ENCODE measurements at regions not wholly inside any gene's neighbourhood (a gene's known extent, or its start where the extent isn't known, plus 50 kb on each side); places are given as distances from the start of the nearest gene placed in this dataset.

DNA sequence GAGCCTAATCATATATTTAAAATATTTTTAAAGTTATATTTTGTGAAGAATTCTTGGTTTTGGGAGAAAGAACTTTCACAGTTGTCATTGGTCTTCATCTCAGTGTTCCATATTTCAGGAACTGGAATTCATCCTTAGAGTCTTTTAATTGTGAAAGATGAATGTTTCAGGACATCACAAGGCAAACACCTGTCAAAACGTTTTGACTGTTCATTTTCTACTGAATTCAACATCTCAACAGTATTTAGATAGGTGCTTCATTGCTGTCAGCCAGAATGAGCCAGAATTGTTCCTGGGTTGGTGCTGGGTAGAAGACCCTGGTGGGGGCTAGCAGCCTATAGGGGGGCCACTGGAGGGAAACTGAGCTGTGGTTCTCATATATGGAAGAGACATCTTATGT is 255.1 kb upstream of the CXCR4 start:
- DNase-seq (ENCODE audit: low spot score) = no peak

DNA sequence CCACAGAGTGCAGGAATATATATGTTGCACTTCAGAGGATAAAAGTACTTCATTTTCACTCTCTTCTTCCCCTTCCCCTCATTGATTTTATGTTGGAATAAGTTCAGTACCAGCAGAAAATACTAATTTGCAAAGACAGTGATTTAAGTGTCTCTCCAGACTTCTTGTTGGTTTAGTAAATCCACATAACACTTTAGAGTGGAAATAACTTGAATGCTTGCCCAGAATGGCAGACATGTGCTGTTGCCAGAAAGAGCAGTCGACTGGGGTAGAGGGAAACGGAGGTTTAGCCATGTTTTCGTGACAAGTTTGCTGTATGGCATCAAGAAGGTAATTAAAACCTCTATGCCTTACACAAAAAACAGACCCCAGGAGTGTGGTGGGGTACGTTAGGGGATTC is 246.0 kb upstream of the CXCR4 start:
- DNase-seq (ENCODE audit: low spot score) = no peak

DNA sequence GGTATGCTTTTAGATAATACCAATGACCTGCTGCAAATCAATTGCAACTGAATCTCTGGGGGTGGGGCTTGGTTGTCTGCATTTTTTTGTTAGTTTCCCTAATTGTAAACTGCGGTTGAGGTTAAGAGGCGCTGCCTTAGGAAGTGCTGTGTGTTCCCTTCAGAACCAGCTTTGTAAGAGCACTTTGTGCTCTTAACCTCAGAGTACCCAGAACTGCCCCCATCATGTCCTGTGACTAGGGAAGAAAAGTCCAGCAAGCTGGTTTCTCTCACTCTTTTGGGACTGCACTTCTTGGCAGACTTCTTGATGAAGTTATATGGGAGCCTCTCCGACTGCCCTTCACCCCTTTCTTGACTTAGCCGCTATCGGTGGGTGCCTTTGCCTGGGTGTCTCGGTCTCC is 245.5 kb upstream of the CXCR4 start:
- DNase-seq (ENCODE audit: low spot score) = no peak

DNA sequence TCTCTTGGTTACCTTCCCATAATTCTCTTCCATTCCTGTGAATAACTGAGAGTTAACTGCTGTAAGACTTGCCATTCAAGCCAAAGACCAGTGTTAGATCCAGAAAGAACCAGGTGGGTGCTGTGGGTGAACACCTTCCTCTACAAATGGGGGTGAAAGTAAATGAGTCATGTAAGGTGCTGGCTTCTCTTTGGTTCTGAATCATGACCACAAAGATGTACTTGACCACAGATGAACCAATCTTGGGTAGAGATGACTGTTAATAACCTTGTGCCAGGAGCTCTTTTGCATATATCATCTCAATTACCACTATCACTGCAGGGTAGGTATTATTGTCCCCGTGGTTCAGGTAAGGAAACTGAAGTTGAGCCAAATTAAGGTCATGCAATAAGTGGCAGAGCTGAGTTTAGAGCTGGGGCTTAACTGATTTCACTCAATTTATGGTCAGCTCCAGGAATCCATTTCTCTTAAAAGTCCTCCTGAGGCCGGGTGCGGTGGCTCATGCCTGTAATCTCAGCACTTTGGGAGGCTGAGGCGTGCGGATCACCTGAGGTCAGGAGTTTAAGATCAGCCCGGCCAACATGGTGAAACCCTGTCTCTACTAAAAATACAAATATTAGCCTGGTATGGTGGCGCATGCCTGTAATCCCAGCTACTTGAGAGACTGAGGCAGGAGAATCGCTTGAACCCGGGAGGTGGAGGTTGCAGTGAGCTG is 244.9 kb upstream of the CXCR4 start:
- no peak for DNase-seq (ENCODE audit: low spot score)

DNA sequence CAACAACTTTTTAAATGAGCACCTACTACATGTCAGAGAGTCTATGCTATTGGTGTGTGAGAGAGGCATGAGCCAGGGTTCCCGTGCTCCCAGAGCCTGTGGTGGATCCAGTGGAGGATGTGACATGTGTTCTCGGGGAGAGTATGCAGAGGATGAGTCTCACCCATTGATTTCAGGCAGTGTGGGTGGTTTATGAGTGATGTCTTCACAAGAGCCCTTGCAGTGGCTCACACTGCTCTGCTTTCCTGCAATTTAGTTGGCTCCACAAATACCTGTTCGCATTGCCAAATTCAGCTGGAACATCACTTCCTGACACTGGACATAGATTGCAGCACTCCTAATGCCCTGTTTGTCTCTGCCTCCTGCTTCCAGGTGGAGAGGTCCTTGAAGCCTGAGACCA is 243.6 kb upstream of the CXCR4 start:
- no peak for DNase-seq (ENCODE audit: low spot score)

DNA sequence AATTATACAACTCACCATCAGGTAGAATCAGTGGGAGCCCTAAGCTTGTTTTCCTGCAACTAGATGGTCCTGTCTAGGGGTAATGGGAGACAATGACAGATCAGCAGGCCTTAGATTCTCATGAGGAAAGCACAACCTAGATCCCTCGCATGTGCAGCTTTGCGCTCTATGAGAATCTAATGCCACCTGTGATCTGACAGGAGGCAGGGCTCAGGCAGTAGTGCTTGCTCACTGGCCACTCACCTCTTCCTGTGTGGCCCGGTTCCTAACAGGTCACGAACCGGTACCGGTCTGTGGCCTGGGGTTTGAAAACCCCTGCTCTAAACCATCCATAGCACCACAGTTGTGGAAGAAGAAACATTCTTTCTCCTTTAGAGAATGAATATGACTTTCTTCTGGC is 242.8 kb upstream of the CXCR4 start:
- DNase-seq (ENCODE audit: low spot score) = no peak

DNA sequence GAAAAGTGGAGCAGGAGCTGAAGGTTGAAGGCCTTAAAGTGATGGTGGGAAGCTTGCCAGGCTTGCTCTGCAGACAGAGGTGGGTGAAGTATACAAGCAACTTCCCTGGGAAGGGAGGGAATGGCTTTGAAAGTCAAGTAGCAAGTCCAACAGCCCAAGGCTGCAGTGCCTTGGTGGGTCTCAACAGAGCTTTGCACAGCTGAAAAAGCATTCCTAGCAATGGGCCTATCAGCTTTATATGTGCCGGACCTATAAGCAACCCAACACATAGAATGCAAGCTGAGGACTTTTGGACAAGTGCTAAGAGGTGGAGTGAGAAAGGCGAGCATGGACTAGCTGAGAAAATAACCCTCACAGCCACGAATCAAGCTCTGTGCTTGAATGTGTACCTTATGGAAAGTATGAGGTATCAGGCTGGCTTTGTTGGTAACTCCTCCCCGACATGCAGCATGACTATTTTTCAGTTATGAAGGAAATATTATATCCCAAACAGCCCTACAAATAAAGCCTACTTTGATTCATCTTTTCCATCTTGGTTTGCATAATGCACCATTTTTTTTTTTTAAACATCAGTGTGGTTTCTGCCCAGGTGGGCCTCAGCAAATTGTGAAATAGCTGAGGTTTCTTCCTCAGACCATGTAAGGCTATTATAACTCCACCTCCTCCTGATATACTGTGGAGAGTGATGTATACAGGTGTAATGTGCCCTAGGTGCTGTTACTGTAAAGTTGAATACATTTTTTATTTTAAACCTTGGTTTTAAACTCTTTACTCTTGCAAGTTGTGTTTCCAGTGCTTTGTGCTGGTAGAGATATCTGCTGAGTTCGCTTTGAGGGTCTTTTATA is 241.4 kb upstream of the CXCR4 start:
- no peak for DNase-seq (ENCODE audit: low spot score)

DNA sequence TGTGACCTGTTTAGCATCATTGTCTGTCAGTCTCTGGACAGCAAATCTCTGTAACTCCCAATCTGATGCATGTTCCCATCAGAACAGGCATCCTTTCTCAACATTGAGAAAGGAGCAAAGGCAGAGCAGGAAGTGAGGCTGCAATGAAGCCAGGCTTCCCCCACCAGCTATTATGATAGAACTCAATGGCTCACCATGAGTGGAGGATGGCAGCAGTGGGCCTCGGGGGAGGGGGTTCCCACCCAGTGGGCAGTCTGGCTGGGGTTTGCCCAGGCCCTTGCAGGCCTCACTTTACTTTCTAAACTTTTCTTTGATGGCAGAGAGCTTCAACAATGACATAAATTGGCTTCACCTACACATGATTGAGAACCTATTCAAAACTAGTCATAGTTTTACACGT is 240.6 kb upstream of the CXCR4 start:
- DNase-seq (ENCODE audit: low spot score) = no peak

DNA sequence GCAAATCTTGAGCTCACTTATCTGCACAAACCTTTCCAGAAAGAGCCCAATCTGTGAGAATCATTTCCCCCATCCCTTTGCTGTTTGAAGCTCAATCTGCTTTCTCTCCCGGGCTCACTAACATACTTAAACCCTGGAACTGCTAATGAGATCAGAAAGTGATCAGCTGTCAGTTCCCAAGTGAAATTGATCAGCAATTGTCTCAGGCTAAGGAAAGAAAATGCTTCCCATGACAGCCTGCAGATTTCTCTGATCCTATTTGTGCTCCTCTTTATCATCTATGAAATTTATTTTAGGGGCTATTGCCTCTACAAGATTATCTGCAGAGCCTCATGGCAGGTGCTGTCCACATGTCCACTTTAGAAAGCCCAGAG is 239.0 kb upstream of the CXCR4 start:
- DNase-seq (ENCODE audit: low spot score) = no peak

DNA sequence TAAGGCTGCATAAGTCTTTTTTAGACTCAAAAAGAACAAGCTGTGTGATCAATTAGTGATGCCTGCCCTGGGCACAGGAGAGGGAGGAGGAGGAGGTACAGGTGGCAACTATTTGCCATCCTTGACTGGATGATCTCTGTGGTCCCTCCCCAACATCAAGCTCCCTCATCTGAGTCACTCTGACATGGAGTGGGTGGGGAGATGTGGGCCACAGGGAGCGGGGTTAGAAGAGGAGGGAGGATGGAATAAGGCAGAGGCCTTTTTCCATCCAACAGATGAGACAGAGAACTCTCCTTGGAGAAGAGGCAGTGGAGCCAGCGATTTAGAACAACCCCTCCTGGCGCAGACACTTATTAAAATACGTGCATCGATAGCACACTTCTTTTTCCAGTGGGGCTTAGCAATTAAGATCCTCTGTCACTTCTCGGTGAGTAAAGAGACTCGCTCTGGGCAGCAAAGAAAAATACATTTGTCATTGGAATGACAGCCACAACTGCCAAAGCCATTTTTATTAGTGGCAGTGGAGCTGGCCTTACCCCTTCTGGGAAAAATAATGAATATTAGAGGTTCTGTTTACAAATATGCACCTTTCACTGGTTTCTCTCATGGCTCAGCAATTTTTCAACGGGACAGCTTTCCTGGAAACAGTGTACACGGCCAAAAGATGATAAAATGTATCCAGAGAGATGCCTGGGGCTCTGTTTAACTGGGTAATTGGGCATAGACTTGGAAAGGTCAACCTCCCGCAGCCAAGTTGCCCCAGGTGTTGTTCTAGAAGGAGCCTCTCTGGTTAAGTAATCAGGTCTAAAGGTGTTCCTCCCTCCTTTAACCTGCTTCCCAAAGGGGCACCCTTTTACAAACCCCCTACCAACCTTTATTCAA is 238.4 kb upstream of the CXCR4 start:
- DNase-seq (ENCODE audit: low spot score) = no peak

DNA sequence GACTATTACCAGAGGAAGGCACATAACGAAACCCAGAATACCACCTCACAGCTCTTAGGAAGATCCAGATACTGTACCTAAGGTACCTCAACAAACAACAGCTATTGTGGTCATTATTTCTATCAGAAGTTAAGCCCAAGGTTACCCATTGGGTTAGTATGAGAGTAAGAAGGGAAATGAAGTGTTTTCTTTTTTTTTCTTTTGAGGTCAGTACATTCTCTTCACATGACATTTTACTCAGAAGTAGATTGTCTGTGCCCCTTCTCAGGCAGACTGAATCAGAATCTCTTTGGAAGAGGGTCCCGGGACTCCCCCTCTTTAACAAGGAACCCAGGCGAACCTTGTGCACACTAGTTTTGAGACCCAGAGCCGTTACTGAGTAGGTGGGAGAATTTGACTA is 233.7 kb upstream of the CXCR4 start:
- no peak for DNase-seq (ENCODE audit: low spot score)

DNA sequence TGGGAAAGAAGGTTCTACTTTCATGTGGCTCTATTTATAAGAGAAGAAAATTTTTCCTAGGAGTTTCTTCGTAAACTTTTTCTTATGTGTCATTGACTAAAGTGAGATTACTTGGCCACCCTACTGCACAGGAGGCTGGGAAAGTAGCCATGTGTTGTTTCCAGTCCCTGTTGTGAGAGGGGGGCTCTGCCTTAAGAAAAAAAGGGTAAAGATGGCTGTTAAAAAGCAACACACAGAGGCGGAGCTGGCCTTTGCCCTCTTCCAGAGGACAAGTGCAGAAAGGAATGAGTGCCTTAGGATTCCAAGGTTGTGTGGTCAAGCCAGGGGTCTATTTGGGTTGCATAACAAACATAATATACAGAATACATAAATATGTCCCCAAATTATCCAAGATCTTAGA is 230.0 kb upstream of the CXCR4 start:
- no peak for DNase-seq (ENCODE audit: low spot score)

DNA sequence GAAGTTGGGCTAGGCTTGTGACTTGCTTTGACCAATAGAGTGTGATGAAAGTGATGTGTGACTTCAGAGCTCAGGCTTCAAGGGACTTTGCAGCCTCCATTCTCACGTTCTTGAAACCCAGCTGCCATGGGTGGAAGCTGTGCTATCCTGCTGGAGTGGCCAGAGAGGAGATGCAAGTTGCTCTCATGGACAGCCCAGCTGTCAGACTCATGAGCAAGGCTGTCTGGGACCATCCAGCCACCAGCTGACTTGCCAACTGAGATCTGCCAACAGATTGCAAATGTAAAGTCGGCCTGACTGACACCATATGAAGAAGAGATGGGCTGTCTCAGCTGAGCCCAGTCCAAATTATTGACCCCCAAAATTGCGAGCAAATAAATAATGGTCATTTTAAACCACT is 226.4 kb upstream of the CXCR4 start:
- no peak for DNase-seq (ENCODE audit: low spot score)

DNA sequence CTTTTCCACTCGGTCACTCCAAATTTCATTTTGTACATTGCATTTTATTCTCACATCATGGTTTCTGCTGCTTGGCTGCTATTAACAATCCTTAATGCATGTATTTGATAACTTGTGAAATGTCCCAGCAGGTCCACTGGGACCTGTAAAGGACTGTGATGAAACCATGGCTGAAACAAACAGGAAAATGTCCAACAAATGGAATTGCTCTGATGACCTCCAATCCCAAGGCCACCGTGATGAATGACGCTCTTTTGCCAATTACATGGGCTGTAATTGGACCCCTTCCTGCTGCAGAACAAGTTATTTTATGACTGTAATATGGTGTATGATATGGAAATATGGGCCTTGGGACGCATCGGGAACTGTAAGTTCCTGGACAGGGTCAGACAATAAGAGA is 224.2 kb upstream of the CXCR4 start:
- DNase-seq (ENCODE audit: low spot score) = no peak

DNA sequence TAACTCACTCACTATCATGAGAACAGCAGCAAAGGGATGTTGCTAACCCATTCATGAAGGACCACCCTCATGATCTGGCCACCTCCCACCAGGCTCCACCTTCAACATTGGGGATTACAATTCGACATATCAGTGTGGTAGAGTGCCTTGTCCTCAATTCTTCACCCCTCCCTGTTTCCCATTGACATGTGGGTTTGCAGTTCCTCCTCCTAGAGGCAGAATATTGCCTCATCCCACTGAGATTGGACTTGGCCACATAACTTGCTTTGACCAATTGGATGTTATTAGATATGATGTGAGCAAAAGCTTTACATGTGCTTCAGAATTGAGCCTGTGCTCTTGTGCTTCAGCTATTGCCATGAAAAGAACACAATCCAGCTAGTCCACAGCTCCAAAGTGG is 217.0 kb upstream of the CXCR4 start:
- no peak for DNase-seq (ENCODE audit: low spot score)

DNA sequence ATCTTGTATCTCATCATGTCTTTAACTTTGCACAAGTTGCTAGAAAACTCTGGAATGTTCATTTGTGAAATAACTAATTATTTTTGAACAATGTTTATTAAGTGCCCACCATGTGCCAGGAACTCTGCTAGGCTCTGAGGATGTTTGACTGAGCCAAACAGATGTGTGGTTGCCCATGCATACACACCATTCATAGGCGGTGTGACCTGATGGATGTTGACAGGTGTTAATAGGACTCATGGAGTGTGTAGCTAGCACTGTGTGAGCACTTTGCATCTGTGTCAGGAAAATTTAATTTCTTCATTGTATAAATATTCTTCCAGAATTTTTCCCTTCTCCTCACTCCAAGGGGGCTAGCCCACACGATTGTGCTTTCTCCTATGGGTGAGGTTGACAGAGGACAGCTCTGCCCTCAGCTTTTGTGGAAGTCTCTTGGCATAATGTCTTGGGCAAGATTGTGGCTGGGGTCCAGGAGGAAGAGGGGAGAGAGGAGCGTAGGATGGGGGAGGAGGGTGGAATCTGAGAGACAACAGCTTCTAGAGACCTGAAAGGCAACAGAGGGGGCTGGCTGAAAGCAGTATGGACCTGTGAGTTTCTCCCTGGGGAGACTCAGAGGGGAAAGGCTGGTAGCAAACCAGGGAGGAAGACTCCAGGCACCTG is 214.6 kb upstream of the CXCR4 start:
- no peak for DNase-seq (ENCODE audit: low spot score)

DNA sequence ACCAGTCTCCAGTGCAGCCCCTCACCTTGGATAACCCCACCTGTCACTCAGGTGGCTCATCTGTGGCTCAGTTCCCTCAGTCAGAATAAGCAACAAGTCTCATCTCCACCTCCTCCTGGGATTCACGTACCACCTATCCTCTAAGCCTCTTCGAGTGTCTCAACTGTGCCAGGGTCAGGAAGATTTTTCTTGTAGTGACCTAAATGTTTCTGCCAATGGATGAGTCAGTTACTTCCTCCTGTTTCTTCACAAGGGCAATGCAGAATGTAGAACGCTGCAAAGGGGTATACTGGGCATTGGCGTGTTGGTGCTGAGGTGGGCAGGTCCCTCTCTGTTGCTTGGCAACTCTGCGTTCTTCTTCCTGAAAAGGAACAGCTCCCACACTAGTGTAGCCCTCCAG is 213.3 kb upstream of the CXCR4 start:
- DNase-seq (ENCODE audit: low spot score) = no peak

DNA sequence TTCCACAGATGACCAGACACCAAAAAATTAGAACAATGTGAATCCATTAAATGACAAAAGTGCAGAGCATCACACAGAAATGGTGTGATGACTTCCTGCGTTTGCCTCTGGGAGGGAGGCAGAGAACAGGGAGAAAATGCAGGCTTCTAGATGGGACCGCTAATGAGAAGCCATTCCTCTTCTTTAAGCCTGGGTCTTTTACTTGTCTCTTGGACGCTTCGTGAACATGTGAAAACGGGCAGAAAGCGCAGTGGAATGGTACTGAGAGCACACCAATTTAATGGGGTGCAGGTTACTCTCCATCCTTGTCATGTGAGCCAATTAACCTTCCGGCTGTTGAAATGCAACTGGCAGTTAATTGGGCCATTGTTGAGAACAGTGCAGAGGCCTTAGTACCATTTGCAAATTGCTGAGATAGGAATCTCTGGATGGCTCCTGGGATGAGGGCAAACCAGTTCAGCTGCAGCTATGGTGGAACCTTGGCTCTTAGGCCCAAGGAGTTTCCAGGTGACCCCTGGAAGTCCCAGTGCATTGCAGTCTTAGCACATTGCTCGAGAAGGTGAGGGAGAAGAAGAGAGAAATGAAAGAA is 210.4 kb upstream of the CXCR4 start:
- DNase-seq (ENCODE audit: low spot score) = no peak

DNA sequence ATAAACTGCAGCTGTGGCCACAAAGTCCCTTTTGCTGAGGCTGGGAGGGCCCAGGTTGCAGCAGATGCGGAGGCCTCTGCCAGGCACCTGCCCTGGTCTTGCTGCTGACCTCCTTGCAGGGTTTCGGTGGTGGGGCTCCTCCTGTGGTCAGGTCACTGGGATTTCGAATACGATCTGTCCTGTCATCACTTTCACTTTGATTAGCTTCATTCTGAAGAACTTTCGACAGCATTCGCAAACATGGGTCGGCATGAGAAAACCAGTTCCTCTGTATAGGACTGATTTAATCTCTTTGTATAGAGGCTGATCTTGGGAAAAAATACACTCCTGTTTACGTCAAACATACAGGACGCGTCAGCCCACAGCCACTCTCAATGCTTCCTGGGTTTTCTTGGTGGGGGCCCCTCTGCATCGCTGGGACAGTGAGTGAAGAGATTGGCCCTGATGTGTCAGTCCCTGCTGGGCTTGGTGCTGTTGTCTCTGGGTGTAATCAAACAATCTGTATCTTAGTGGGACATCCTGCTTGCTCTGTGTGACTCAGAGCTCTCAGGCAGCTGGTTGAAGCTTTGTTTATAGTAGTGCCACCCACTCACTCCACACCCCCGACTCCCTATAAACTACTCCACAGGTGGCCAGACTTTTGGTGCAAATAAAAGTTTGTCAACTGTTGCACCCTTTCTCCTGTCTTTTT is 209.4 kb upstream of the CXCR4 start:
- DNase-seq (ENCODE audit: low spot score) = peak; percentile 74

DNA sequence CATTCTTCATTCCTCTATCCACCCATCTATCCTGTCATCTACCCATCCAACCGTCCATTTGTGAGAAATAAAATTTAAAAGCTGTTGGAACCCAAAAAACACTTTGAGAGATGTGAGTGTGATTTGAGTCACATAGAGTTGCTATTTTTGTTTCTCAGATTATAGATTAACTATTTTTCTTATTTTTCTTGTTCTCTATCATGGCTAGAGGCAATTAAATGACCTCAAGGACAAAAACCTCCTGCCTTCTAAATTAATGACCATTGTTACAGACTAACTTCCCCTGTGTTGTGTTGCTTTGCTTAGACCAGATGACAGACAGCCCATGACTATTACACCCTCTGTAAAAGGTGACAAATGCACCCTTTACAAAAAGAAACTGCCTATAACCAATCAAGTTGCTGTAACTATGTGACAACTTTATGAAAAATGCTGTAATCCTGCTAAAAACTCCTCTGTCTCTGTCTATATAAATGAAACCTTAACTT is 207.9 kb upstream of the CXCR4 start:
- DNase-seq (ENCODE audit: low spot score) = no peak

DNA sequence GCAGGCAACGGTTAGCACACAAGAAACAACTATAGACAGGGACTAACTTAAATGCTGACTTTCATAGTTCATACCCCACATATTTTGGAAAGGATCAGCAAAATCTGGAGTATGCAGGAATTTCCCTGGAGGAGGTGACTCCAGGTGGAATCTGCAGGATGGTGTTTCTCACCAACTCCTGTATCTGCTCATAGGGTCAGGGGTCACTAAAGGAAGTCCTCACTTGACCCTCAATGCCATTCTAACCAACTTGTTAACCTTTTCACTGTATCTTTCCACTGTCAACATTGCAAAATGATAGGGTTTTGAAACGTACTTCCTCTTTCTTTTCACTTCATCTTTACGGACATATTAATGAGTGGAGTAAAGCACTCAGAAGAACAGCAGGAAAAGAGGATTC is 207.0 kb upstream of the CXCR4 start:
- DNase-seq (ENCODE audit: low spot score) = no peak

Measured in kidney capillary endothelial cell (primary cell).